ENCODE measurements at regions not wholly inside any gene's neighbourhood (a gene's known extent, or its start where the extent isn't known, plus 50 kb on each side); places are given as distances from the start of the nearest gene placed in this dataset.

GRCh38 chr18:78804206-78805030 is 175.2 kb upstream of the SALL3 start:
- TF ChIP-seq, protein P1, sequence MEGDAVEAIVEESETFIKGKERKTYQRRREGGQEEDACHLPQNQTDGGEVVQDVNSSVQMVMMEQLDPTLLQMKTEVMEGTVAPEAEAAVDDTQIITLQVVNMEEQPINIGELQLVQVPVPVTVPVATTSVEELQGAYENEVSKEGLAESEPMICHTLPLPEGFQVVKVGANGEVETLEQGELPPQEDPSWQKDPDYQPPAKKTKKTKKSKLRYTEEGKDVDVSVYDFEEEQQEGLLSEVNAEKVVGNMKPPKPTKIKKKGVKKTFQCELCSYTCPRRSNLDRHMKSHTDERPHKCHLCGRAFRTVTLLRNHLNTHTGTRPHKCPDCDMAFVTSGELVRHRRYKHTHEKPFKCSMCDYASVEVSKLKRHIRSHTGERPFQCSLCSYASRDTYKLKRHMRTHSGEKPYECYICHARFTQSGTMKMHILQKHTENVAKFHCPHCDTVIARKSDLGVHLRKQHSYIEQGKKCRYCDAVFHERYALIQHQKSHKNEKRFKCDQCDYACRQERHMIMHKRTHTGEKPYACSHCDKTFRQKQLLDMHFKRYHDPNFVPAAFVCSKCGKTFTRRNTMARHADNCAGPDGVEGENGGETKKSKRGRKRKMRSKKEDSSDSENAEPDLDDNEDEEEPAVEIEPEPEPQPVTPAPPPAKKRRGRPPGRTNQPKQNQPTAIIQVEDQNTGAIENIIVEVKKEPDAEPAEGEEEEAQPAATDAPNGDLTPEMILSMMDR (IDR thresholded peaks at IDR 0.05; ENCODE audit: low read depth, low read length): no peak
- TF ChIP-seq EZH2phosphoT487 (IDR thresholded peaks at IDR 0.05; ENCODE audit: low read depth): no peak
